ENCODE measurements at regions not wholly inside any gene's neighbourhood (a gene's known extent, or its start where the extent isn't known, plus 50 kb on each side); places are given as distances from the start of the nearest gene placed in this dataset.
"Not testable (repeated sequence)": the region's sequence is repeated elsewhere in the genome, so short reads cannot be mapped to it uniquely, and the experiment has no call there.

- no peak for DNase-seq (ENCODE audit: low spot score)
These were observed 1622.1 kb downstream of the STIM2 start for GRCh38 chr4:28482580-28483270.

- DNase-seq (ENCODE audit: low spot score) = no peak
These were observed 1627.4 kb downstream of the STIM2 start for GRCh38 chr4:28488021-28488420.

GRCh38 chr4:28490669-28491068 lies 1630.0 kb downstream of the STIM2 start:
- no peak for DNase-seq (ENCODE audit: low spot score)

GRCh38 chr4:28505064-28505463 lies 1644.4 kb downstream of the STIM2 start:
- no peak for DNase-seq (ENCODE audit: low spot score)

- no peak for DNase-seq (ENCODE audit: low spot score)
These were observed 1648.0 kb downstream of the STIM2 start for GRCh38 chr4:28508636-28509035.

GRCh38 chr4:28514766-28515165 lies 1654.1 kb downstream of the STIM2 start:
- not testable (repeated sequence) for DNase-seq (ENCODE audit: low spot score)

GRCh38 chr4:28518561-28519165 lies 1658.0 kb downstream of the STIM2 start:
- DNase-seq (ENCODE audit: low spot score) = no peak

- DNase-seq (ENCODE audit: low spot score) = no peak
These were observed 1663.1 kb downstream of the STIM2 start for GRCh38 chr4:28523681-28524190.

- DNase-seq (ENCODE audit: low spot score) = no peak
These were observed 1675.5 kb downstream of the STIM2 start for GRCh38 chr4:28536124-28536523.

- DNase-seq (ENCODE audit: low spot score) = no peak
These were observed 1685.3 kb downstream of the STIM2 start for GRCh38 chr4:28545986-28546385.

- no peak for DNase-seq (ENCODE audit: low spot score)
These were observed 1687.5 kb downstream of the STIM2 start for GRCh38 chr4:28548136-28548535.

GRCh38 chr4:28548594-28548993 lies 1688.0 kb downstream of the STIM2 start:
- DNase-seq (ENCODE audit: low spot score) = no peak

GRCh38 chr4:28555866-28556265 lies 1695.2 kb downstream of the STIM2 start:
- no peak for DNase-seq (ENCODE audit: low spot score)

GRCh38 chr4:28557755-28558154 lies 1697.1 kb downstream of the STIM2 start:
- DNase-seq (ENCODE audit: low spot score) = no peak

- DNase-seq (ENCODE audit: low spot score) = no peak
These were observed 1698.3 kb downstream of the STIM2 start for GRCh38 chr4:28558895-28559294.

- DNase-seq (ENCODE audit: low spot score) = no peak
These were observed 1702.3 kb downstream of the STIM2 start for GRCh38 chr4:28562913-28563312.

GRCh38 chr4:28565396-28565795 lies 1704.8 kb downstream of the STIM2 start:
- no peak for DNase-seq (ENCODE audit: low spot score)

GRCh38 chr4:28600958-28601357 lies 1740.3 kb downstream of the STIM2 start:
- no peak for DNase-seq (ENCODE audit: low spot score)

GRCh38 chr4:28621591-28621990 lies 1761.0 kb downstream of the STIM2 start:
- DNase-seq (ENCODE audit: low spot score) = peak; percentile 2

GRCh38 chr4:28636971-28637370 lies 1776.3 kb downstream of the STIM2 start:
- no peak for DNase-seq (ENCODE audit: low spot score)

- DNase-seq (ENCODE audit: low spot score) = no peak
These were observed 1779.1 kb downstream of the STIM2 start for GRCh38 chr4:28639747-28640146.

- DNase-seq (ENCODE audit: low spot score) = no peak
These were observed 1794.0 kb downstream of the STIM2 start for GRCh38 chr4:28654618-28655017.

GRCh38 chr4:28665306-28665705 lies 1804.7 kb downstream of the STIM2 start:
- DNase-seq (ENCODE audit: low spot score) = no peak

- DNase-seq (ENCODE audit: low spot score) = peak; percentile 2
These were observed 1814.9 kb downstream of the STIM2 start for GRCh38 chr4:28675582-28675981.
